HG03025 (cell line): ENCODE measurements at regions not wholly inside any gene's neighbourhood (a gene's known extent, or its start where the extent isn't known, plus 50 kb on each side); places are given as distances from the start of the nearest gene placed in this dataset.

Source experiments
- ATAC-seq: cut with Tn5 transposase; IDR thresholded peaks from one replicate; pipeline ENCODE4 v1.9.1; 2021; ENCODE audit warnings: mild to moderate bottlenecking, moderate library complexity; ENCODE audit not compliant: unreplicated experiment, low FRiP score

DNA sequence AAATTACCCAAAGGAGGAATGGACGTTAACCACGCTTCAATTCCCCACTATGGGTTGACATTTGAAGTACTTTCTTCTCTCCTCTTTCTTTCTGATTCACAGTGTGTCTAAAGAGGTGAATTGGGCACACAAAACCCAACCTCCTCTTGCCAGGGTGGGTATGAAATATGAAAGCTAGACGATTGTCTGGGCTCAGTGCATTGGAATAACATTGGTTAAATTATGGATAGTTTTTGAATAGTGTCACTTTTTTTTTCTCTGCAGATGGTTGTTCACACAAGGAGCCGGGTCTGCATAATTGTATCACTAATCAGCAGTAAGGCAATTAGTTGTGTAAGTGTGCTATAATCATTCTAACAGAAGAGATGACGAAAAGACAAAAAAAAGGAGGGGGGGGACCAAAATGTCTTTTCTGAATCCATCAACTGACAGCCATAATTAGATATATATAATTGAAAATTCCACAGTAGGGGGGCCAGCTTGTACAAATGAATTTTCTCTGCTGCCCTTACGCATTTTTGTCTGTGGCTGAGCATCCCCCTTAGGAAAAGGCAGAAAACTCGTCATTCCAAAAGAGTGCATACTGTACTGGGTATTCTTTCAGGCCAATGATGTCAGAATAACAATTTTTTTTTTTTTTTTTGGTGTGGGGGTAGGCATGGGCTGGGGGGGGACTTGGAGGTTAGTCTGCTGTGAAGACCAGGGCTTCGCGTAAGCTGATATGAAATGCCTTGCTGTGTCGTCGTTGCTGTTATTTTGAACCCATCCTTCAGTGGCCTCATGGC is 307.5 kb upstream of the SALL1 start:
- no peak for ATAC-seq

- no peak for ATAC-seq
Measured at GRCh38 chr16:51457775-51458174, 306.7 kb upstream of the SALL1 start.

- no peak for ATAC-seq
Measured at GRCh38 chr16:51455398-51455797, 304.3 kb upstream of the SALL1 start.

GRCh38 chr16:51453251-51453650 is 302.2 kb upstream of the SALL1 start:
- ATAC-seq: no peak

DNA sequence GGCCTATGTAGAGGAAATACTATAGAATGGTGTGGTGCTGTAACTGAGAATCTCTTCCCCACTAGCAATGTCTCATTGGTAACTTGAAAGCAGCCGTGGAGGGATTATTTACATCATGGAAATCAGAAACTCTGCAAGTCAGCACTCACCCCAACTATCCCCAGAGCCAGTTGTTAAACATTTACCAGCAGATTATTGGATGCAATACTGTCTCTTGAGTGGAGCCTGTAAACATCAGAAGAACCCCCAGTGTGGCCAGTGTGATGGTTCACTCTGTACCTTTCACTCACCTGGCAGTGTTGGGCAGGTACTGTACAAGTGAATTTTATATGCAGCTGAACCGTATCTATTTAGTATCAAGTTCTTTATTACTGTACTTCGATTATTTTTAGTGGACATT is 299.8 kb upstream of the SALL1 start:
- ATAC-seq: no peak

DNA sequence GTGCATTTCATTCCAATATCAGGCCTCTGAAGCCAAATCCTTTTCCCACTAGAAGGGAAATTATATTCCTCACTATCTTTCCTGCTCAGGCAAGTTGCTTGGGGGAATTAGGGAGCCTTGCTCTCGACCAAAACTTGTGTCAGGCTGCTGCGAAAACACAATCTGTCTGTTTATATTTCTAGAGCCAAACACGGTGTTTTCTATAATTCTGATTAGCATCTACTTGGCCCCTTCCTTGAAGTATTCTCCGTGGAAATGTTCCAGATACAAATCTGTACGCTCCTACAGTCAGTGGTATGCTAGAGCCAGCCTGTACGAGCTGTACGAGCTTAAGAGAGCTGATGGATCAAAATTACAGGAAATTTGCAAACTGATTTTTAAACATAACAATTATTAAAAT is 299.3 kb upstream of the SALL1 start:
- no peak for ATAC-seq

GRCh38 chr16:51449441-51449840 is 298.4 kb upstream of the SALL1 start:
- ATAC-seq: no peak

GRCh38 chr16:51445250-51445649 is 294.2 kb upstream of the SALL1 start:
- ATAC-seq: no peak

GRCh38 chr16:51443934-51444333 is 292.9 kb upstream of the SALL1 start:
- ATAC-seq: no peak

- no peak for ATAC-seq
Measured at GRCh38 chr16:51442141-51442870, 291.2 kb upstream of the SALL1 start.

DNA sequence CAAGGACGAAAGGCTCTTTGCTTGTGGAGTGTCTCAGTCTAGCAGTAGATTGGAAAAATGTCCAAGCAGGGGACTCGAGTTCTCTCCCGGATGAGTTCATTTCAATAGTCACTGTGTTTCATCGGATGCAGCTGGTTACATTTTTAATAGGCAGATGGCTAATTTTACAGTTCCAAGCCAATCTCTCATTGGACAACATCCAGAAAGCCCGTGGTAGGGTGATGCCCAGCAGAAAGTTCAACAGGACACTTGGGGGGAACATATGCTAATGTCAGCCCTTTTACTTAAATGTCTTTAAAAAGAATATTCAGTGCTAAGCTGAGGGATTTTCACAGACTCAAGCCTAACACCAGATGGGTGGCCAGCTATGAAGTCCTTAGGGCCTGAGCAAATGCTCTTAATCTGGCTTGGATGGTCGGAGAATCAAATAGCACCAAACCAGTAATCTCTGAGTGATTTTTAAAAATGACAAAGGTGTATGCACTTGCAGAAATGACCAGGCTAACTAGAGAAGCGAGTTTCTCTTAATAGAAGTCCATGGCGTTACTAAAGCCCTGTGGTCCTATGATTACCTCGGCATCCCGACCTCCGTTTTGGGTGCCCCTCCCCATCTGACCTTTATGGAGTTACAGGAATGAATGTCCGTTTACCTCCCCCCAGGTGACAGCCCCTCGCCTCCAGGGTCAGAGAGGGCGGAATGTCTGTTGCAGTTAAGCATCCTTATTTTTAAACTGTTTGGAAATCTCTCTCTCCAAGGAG is 289.2 kb upstream of the SALL1 start:
- no peak for ATAC-seq

- no peak for ATAC-seq
Measured at GRCh38 chr16:51439271-51439670, 288.2 kb upstream of the SALL1 start.

DNA sequence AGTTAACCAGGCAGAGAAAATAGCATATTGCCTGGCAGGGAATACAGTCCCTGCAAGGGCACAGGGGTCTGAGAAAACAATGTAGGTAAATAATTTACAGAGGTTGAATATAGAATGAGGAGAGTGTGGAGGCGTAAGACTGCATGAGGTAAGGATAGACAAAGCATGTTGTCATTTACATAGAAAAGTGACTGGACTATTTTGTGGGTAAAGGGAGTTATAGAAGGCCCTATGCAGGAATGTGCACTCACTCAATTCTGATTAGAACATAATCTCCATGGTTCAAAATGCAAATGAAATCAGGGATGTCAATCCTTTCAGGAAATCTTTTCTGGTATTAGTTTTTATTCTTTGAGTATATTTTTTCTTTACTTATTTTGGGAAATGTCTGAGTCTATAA is 285.7 kb upstream of the SALL1 start:
- no peak for ATAC-seq

GRCh38 chr16:51434567-51435198 is 283.6 kb upstream of the SALL1 start:
- no peak for ATAC-seq

DNA sequence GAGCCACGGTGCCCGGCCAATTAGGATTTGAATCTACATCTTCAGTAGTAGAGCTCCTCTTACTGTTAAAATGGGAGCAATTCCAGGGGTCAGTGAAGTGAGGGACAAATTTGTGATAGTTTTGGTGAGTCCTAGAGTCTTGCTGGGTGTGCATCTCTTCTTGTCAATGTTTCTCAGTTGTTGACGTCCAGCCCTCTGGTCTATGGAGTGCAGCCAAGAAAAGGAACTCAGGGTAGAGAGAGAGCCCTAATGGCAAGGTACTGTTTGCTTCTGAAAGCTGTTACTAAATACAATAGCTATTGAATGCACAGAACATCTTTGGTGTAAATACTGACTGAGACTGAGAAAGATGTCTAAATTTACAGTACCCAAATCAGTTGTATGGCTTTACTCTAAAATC is 282.5 kb upstream of the SALL1 start:
- ATAC-seq: no peak

- no peak for ATAC-seq
Measured at GRCh38 chr16:51431517-51432241, 280.6 kb upstream of the SALL1 start.

GRCh38 chr16:51430716-51431369 is 279.8 kb upstream of the SALL1 start:
- ATAC-seq: no peak

DNA sequence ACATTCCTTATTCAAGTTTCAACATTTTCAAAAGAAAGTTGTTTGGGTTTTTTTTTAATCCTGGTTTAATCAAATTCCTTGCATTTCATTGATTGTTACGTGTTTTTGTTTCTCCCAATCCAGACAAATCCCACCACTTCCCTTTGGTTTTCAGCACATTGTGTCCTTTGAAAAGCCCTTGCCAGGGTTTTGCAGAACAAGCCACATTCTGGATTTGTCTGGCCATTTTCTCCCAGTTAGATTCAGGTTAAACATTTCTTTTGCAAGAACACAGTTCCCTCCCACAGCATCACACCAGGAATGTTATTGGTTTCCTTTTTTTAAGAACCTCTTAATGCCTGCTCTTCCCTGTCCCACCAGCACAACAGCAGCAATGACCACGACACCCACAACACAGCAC is 278.0 kb upstream of the SALL1 start:
- ATAC-seq: no peak

DNA sequence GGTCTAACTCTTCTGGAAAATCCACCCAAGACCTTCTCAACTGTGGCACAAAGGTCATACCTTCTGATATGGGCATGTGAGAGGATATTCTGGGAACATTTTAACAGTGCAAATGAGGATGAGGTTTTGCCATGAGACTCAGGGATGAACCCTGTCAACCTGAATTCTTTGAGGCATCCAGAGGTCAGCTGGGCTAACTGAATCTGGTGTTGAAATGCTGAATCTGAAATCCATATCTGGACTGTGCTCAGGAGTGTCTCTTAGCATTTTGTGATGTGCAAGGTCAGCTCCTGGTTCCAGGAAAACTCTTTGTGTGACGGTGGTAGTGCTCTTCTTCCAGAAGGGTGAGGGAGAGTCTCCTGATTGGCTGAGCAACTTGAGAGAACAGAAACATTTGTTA is 276.0 kb upstream of the SALL1 start:
- ATAC-seq: no peak

GRCh38 chr16:51426276-51426675 is 275.2 kb upstream of the SALL1 start:
- ATAC-seq: no peak
